Smooth muscle cell (in vitro differentiated cells): ENCODE measurements at regions not wholly inside any gene's neighbourhood (a gene's known extent, or its start where the extent isn't known, plus 50 kb on each side); places are given as distances from the start of the nearest gene placed in this dataset.
A peak's percentile ranks its signal among the peaks of the same experiment; 100 is the strongest.

ENCODE experiments used
- DNase-seq: peaks from one replicate; lab custom pipeline; 2025; ENCODE audit not compliant: unreplicated experiment; lab: John Stamatoyannopoulos, UW
- H2AFZ ChIP-seq: fragments of 200-600 bp; sonication (generic); 2 replicates; pipeline ENCODE4 v1.6.0; 2016; ENCODE audit warnings: antibody characterized with exemption, low read depth, mild to moderate bottlenecking
- H3F3A ChIP-seq: fragments of 200-600 bp; sonication (generic); 2 replicates; pipeline ENCODE4 v1.6.0; 2017; ENCODE audit warnings: antibody characterized with exemption, low read depth
- H3K27ac ChIP-seq: fragments of 200-600 bp; sonication (generic); 2 replicates; pipeline ENCODE4 v1.5.1; 2016; ENCODE audit warnings: low read depth, mild to moderate bottlenecking
- H3K27me3 ChIP-seq: fragments of 200-600 bp; sonication (generic); 2 replicates; pipeline ENCODE4 v1.6.1; 2016; ENCODE audit warnings: low read depth, mild to moderate bottlenecking
- H3K36me3 ChIP-seq: fragments of 200-600 bp; sonication (generic); 2 replicates; pipeline ENCODE4 v1.5.1; 2016; ENCODE audit warnings: low read depth
- H3K4me1 ChIP-seq: fragments of 200-600 bp; sonication (generic); 2 replicates; pipeline ENCODE4 v1.5.1; 2016; ENCODE audit warnings: low read depth
- H3K4me2 ChIP-seq: fragments of 200-600 bp; sonication (generic); 2 replicates; pipeline ENCODE4 v1.6.0; 2016; ENCODE audit warnings: mild to moderate bottlenecking
- H3K4me3 ChIP-seq: fragments of 200-600 bp; sonication (generic); 2 replicates; pipeline ENCODE4 v1.5.1; 2016; ENCODE audit warnings: mild to moderate bottlenecking
- H3K79me2 ChIP-seq: fragments of 200-600 bp; sonication (generic); 2 replicates; pipeline ENCODE4 v1.6.0; 2016; ENCODE audit warnings: low read depth, mild to moderate bottlenecking
- H3K9ac ChIP-seq: fragments of 200-600 bp; sonication (generic); 2 replicates; pipeline ENCODE4 v1.6.0; 2016; ENCODE audit warnings: low read depth
- H3K9me3 ChIP-seq: fragments of 200-600 bp; sonication (generic); replicated peaks from 2 replicates; pipeline ENCODE4 v1.5.1; 2016; ENCODE audit warnings: low read depth
- H4K20me1 ChIP-seq: fragments of 200-600 bp; sonication (generic); 2 replicates; pipeline ENCODE4 v1.6.0; 2016; ENCODE audit warnings: low read depth
- WGBS: methylation state at CpG from one replicate; pipeline ENCODE4 v1.1.7; 2016; ENCODE audit warnings: low lambda C conversion rate; 5-methylcytosine and 5-hydroxymethylcytosine counted together
- TF ChIP-seq, protein P1 (sequence below): fragments of 200-600 bp; sonication (generic); IDR thresholded peaks from 2 replicates; pipeline ENCODE4 v1.5.1; 2017; ENCODE audit warnings: borderline replicate concordance, mild to moderate bottlenecking, antibody characterized with exemption; ENCODE audit not compliant: insufficient read depth, poor library complexity, severe bottlenecking

- Histone ChIP-seq H3K36me3 (no peaks in the 10 kb centered on the region), H3K27ac (peak overlapping the region; percentile 79), H3K9me3 (no peaks in the 10 kb centered on the region), H4K20me1 (no peaks in the 10 kb centered on the region), H3K4me3 (no peak overlapping the region), H3K4me2 (no peak overlapping the region), H3K9ac (no peak overlapping the region), H3F3A (no peaks in the 10 kb centered on the region), H3K27me3 (no peaks in the 10 kb centered on the region), H3K79me2 (no peaks in the 10 kb centered on the region), H3K4me1 (peaks cover 3% of the 10 kb centered on the region), H2AFZ (no peak overlapping the region)
- DNase-seq = no peak
- TF ChIP-seq, protein P1, sequence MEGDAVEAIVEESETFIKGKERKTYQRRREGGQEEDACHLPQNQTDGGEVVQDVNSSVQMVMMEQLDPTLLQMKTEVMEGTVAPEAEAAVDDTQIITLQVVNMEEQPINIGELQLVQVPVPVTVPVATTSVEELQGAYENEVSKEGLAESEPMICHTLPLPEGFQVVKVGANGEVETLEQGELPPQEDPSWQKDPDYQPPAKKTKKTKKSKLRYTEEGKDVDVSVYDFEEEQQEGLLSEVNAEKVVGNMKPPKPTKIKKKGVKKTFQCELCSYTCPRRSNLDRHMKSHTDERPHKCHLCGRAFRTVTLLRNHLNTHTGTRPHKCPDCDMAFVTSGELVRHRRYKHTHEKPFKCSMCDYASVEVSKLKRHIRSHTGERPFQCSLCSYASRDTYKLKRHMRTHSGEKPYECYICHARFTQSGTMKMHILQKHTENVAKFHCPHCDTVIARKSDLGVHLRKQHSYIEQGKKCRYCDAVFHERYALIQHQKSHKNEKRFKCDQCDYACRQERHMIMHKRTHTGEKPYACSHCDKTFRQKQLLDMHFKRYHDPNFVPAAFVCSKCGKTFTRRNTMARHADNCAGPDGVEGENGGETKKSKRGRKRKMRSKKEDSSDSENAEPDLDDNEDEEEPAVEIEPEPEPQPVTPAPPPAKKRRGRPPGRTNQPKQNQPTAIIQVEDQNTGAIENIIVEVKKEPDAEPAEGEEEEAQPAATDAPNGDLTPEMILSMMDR = no peak
These were observed 887.3 kb downstream of the NTRK3 start for GRCh38 chr15:87369269-87369668.

DNA sequence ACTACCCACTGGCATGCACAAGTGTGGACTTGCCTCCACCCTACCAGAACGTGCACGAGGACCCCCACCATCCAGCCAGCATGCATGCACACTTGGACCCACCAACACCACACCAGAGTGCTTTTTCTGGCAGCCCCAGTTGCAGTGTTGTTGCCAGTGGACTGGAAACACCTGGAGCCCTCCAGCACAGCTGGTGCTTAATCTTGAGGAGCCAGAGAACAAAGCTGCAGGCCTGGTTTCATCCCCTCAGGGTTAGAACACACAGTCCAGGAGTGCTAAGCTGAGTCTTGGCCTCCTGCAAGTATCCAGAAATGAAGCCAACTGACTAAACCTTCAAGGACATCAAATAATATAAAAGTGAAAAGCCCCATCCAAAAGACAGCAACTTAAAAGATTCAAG, 888.0 kb downstream of the NTRK3 start:
- peak overlapping the region; percentile 79 for H3K27ac ChIP-seq
- peak overlapping the region; percentile 17 for H3K9ac ChIP-seq
- H3F3A ChIP-seq = no peaks in the 10 kb centered on the region
- DNase-seq = no peak
- H3K4me1 ChIP-seq = peaks cover 3% of the 10 kb centered on the region
- no peaks in the 10 kb centered on the region for H3K9me3 ChIP-seq
- H4K20me1 ChIP-seq = no peaks in the 10 kb centered on the region
- no peaks in the 10 kb centered on the region for H3K27me3 ChIP-seq
- no peak overlapping the region for H3K4me3 ChIP-seq
- 91% methylated on average over 2 of the region's 2 CpGs for WGBS
- TF ChIP-seq, protein P1 = no peak
- H3K79me2 ChIP-seq = no peaks in the 10 kb centered on the region
- H2AFZ ChIP-seq = no peak overlapping the region
- H3K36me3 ChIP-seq = no peaks in the 10 kb centered on the region
- no peak overlapping the region for H3K4me2 ChIP-seq

DNA sequence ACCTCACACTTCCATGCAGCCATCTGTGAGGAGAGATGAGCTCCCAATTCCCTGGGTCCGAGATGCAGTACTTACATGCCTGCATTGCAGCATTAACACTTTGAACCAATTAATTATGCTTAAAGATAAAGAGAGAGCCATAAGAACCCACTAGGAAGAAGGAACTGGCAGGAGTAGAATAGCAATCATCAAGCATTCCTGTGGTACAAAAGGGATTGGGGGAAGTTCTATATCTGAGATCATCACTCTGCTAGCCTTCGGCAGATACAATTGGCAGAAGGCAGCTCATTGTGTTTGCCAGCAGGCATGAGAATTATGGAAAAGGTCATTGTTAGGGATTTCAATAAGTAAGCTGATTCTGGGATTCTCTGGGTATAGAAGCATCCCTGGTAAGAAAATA, 891.4 kb downstream of the NTRK3 start:
- peak overlapping the region; percentile 59 for H3K4me2 ChIP-seq
- WGBS = 8% methylated on average over 2 of the region's 2 CpGs
- TF ChIP-seq, protein P1 = no peak

GRCh38 chr15:87362531-87362930, 894.0 kb downstream of the NTRK3 start:
- no peaks in the 10 kb centered on the region for H3F3A ChIP-seq
- H2AFZ ChIP-seq = no peak overlapping the region
- no peak overlapping the region for H3K4me2 ChIP-seq
- no peaks in the 10 kb centered on the region for H3K36me3 ChIP-seq
- H3K9ac ChIP-seq = no peak overlapping the region
- peaks cover 3% of the 10 kb centered on the region for H3K4me1 ChIP-seq
- no peak overlapping the region for H3K27ac ChIP-seq
- WGBS = 80% methylated on average over 2 of the region's 2 CpGs
- no peak overlapping the region for H3K4me3 ChIP-seq
- no peaks in the 10 kb centered on the region for H4K20me1 ChIP-seq
- H3K9me3 ChIP-seq = no peaks in the 10 kb centered on the region
- TF ChIP-seq, protein P1 = no peak
- H3K27me3 ChIP-seq = no peaks in the 10 kb centered on the region
- DNase-seq = no peak
- no peaks in the 10 kb centered on the region for H3K79me2 ChIP-seq

More for the DNA sequence above, 891.4 kb downstream of the NTRK3 start:
- Histone ChIP-seq H3K9ac (no peak overlapping the region), H3K79me2 (no peaks in the 10 kb centered on the region), H3K4me1 (peaks cover 3% of the 10 kb centered on the region), H3K9me3 (no peaks in the 10 kb centered on the region), H3K36me3 (no peaks in the 10 kb centered on the region), H3K4me3 (no peak overlapping the region), H3K27me3 (no peaks in the 10 kb centered on the region), H4K20me1 (no peaks in the 10 kb centered on the region), H2AFZ (no peak overlapping the region), H3K27ac (peak overlapping the region; percentile 33), H3F3A (no peaks in the 10 kb centered on the region)
- DNase-seq = no peak
